ENCODE measurements at regions not wholly inside any gene's neighbourhood (a gene's known extent, or its start where the extent isn't known, plus 50 kb on each side); places are given as distances from the start of the nearest gene placed in this dataset.

- Histone ChIP-seq H3K36me3 (no peaks in the 10 kb centered on the region), H3K27ac (no peak overlapping the region), H3K27me3 (no peaks in the 10 kb centered on the region), H3K4me1 (ENCODE audit: low read depth) (no peaks in the 10 kb centered on the region), H3K9me3 (ENCODE audit: low read depth) (no peaks in the 10 kb centered on the region), H3K4me3 (no peak overlapping the region)
- no peak for TF ChIP-seq CTCF (IDR thresholded peaks at IDR 0.05; ENCODE audit: low read depth, low read length)
- DNase-seq (ENCODE audit: low read depth in 1 of 2, low spot score in 1 of 2): peak in 1 of 2 donors; percentile 67
These were observed 124.4 kb upstream of the FOXB1 start for GRCh38 chr15:59879506-59880265.

DNA sequence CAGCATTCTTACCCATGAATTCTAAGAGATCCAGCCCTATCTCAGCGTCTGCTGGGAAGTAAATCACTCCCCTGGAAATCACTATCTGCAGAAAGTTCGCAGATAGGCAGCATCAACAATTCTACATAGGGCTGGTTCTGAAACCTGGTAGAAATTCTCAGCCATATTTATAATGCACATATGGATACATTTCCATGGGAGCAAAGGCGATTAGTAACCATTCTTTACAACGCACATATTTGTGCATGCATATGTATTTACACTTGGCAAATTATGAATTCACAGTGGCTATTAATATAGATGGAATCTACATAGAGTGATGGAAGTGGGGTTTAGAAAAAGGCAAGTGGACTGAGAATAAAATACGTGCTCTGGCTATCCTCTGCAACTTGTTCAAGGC, 128.0 kb upstream of the FOXB1 start:
- no peak for DNase-seq (ENCODE audit: low read depth in 1 of 2, low spot score in 1 of 2)
- no peak for TF ChIP-seq CTCF (IDR thresholded peaks at IDR 0.05; ENCODE audit: low read depth, low read length)
- H3K4me1 ChIP-seq (ENCODE audit: low read depth): no peaks in the 10 kb centered on the region
- H3K27ac ChIP-seq: no peak overlapping the region
- H3K9me3 ChIP-seq (ENCODE audit: low read depth): no peaks in the 10 kb centered on the region
- no peaks in the 10 kb centered on the region for H3K27me3 ChIP-seq
- H3K4me3 ChIP-seq: no peak overlapping the region
- no peaks in the 10 kb centered on the region for H3K36me3 ChIP-seq

- Histone ChIP-seq H3K27me3 (no peaks in the 10 kb centered on the region), H3K36me3 (no peaks in the 10 kb centered on the region), H3K9me3 (ENCODE audit: low read depth) (no peaks in the 10 kb centered on the region), H3K27ac (no peak overlapping the region), H3K4me1 (ENCODE audit: low read depth) (no peaks in the 10 kb centered on the region), H3K4me3 (no peak overlapping the region)
- no peak for DNase-seq (ENCODE audit: low read depth in 1 of 2, low spot score in 1 of 2)
- TF ChIP-seq CTCF (IDR thresholded peaks at IDR 0.05; ENCODE audit: low read depth, low read length): no peak
These were observed 130.4 kb upstream of the FOXB1 start for GRCh38 chr15:59873644-59874272.

DNA sequence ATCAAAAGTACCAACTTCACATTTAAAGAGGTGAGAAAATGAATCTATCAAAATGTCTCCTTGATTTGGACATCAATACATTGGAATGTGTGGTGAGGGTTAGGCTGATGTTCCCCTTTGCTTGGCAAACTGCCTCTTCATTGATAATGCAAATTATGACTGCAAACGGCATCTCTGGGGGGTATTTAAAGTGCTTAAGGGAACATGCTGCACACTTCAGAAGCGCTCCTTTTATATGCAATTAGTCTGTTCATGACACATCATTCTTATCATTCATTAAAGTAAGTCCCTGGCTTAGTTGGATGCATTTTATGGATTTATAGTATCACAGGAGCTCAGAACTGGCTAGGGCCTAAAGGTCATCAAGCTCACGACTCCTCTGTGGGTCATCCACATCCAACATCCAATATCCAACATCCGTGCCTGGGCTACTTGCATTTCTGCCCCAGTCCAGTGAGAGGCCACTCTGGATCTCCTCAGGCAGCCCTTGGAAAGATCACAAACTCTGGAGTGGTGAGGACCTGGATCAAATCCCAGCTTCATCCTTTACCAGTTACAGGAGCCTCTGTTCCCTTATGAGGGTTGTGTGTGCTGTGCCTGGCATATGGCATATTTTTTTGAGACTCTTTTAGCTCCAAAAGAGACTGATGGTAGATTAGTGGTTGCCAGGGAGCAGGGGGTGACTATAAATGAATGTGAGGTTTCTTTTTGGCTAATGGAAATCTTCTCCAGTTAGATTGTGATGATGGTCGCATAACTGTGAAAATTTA, 136.8 kb upstream of the FOXB1 start:
- no peaks in the 10 kb centered on the region for H3K4me1 ChIP-seq (ENCODE audit: low read depth)
- H3K27ac ChIP-seq: no peak overlapping the region
- H3K27me3 ChIP-seq: no peaks in the 10 kb centered on the region
- no peak for TF ChIP-seq CTCF (IDR thresholded peaks at IDR 0.05; ENCODE audit: low read depth, low read length)
- no peaks in the 10 kb centered on the region for H3K9me3 ChIP-seq (ENCODE audit: low read depth)
- no peaks in the 10 kb centered on the region for H3K36me3 ChIP-seq
- DNase-seq (ENCODE audit: low read depth in 1 of 2, low spot score in 1 of 2): no peak
- no peak overlapping the region for H3K4me3 ChIP-seq

GRCh38 chr15:59866642-59867041, 137.5 kb upstream of the FOXB1 start:
- H3K9me3 ChIP-seq (ENCODE audit: low read depth): no peaks in the 10 kb centered on the region
- no peak overlapping the region for H3K4me3 ChIP-seq
- H3K4me1 ChIP-seq (ENCODE audit: low read depth): no peaks in the 10 kb centered on the region
- TF ChIP-seq CTCF (IDR thresholded peaks at IDR 0.05; ENCODE audit: low read depth, low read length): no peak
- no peaks in the 10 kb centered on the region for H3K27me3 ChIP-seq
- no peak overlapping the region for H3K27ac ChIP-seq
- DNase-seq (ENCODE audit: low read depth in 1 of 2, low spot score in 1 of 2): no peak
- no peaks in the 10 kb centered on the region for H3K36me3 ChIP-seq

Data from cardiac muscle cell (in vitro differentiated cells and primary cell).